ENCODE measurements at regions not wholly inside any gene's neighbourhood (a gene's known extent, or its start where the extent isn't known, plus 50 kb on each side); places are given as distances from the start of the nearest gene placed in this dataset.

DNA sequence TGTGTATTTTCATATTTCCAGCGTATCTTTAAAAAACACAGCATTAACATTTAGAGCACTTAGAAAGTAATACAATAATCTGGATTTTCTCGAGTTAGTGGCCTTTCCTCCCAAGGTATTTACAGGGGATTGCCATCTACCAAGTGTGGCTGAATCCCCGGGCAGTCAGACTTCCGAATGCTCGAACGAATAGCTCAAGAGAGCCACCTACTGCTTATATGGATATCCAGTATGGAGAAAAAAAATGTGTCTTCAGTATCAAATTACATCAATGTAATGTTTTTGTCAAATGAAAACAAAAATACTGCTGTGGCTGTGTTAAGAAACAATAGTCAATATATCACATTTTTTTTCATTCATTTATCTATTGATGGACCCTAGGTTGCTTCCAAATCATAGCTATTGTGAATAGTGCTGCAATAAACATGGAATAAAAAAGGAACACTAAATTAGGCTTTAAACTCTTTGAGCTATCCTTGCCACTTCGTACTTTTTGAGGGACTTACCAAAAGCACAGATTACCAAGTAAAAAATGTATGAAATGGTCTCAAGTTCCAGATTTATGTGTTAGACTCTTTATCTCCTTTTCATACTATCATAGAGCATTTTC is 654.5 kb upstream of the PTCHD4 start:
- Histone ChIP-seq H3K9me3 (no peaks in the 10 kb centered on the region), H3K4me1 (no peaks in the 10 kb centered on the region), H3K27me3 (no peaks in the 10 kb centered on the region), H3K36me3 (no peaks in the 10 kb centered on the region), H3K27ac (no peak overlapping the region), H3K4me3 (no peak overlapping the region)
- no peak for TF ChIP-seq POLR2A (IDR thresholded peaks at IDR 0.05)
- TF ChIP-seq, protein P1, sequence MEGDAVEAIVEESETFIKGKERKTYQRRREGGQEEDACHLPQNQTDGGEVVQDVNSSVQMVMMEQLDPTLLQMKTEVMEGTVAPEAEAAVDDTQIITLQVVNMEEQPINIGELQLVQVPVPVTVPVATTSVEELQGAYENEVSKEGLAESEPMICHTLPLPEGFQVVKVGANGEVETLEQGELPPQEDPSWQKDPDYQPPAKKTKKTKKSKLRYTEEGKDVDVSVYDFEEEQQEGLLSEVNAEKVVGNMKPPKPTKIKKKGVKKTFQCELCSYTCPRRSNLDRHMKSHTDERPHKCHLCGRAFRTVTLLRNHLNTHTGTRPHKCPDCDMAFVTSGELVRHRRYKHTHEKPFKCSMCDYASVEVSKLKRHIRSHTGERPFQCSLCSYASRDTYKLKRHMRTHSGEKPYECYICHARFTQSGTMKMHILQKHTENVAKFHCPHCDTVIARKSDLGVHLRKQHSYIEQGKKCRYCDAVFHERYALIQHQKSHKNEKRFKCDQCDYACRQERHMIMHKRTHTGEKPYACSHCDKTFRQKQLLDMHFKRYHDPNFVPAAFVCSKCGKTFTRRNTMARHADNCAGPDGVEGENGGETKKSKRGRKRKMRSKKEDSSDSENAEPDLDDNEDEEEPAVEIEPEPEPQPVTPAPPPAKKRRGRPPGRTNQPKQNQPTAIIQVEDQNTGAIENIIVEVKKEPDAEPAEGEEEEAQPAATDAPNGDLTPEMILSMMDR (IDR thresholded peaks at IDR 0.05), result peak in 2 of 3 donors; percentile 31
- no peak for TF ChIP-seq POLR2AphosphoS5 (IDR thresholded peaks at IDR 0.05)
- no peak for DNase-seq (ENCODE audit: low spot score in 2 of 2)
- intact Hi-C loops (cut with DNase I; ENCODE audit: low total_unique reads), result no loop called here

DNA sequence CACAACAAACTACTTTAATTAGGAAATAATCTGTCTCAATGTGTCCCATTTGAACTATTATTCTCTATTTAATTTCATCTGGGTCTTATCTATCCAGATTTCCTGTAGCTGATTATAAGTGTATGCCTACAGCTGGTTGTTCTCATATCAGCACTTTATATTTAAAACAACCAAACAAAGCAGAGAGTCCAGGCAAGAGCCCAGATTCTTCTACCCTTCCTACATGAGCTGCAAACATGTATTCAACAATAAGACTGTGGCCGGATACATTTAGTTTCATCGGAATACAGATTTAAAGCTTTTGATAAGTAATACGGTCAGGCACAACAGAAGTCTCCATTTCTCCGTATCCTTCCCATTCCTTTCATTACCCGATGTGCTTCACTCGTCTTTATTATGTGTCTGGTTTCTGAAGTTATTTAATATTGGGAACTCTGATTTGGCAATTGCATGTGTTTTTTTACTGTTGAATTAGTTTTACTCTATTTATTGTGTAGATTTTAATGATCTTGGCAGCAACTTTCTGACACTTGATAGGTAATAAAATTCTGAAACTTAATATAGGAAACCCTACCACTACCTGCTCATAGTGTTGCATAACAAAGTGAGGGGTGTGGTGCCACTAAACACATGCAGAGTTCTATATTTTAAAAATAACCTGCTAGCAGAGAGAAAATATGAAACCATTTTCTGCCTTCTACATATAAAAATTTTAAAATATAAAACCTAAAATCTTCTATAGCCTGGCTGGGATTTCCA is 653.5 kb upstream of the PTCHD4 start:
- intact Hi-C loops (cut with DNase I; ENCODE audit: low total_unique reads), result no loop called here
- DNase-seq (ENCODE audit: low spot score in 2 of 2), result no peak
- no peak overlapping the region for H3K27ac ChIP-seq
- no peaks in the 10 kb centered on the region for H3K9me3 ChIP-seq
- H3K4me3 ChIP-seq, result no peak overlapping the region
- no peaks in the 10 kb centered on the region for H3K27me3 ChIP-seq
- no peaks in the 10 kb centered on the region for H3K4me1 ChIP-seq
- H3K36me3 ChIP-seq, result no peaks in the 10 kb centered on the region
- no peak for TF ChIP-seq POLR2AphosphoS5 (IDR thresholded peaks at IDR 0.05)
- TF ChIP-seq, protein P1 (IDR thresholded peaks at IDR 0.05), result no peak
- TF ChIP-seq POLR2A (IDR thresholded peaks at IDR 0.05), result no peak

DNA sequence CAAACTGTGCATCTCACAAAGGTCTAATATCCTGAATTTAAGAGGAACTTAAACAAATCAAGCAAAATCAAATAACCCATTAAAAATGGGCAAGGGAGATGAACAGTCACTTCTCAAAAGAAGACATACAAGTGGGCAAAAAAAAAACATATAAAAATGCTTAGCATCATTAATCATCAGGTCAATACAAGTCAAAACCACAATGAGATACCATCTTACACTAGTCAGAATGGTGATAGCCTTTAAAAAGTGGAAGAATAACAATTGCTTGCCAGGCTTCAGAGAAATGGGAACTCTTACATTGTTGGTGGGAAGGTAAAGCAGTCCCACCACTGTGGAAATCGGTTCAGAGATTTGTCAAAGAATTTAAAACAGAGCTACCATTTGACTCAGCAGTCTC is 646.7 kb upstream of the PTCHD4 start:
- H3K27me3 ChIP-seq, result no peaks in the 10 kb centered on the region
- no peak overlapping the region for H3K27ac ChIP-seq
- no peaks in the 10 kb centered on the region for H3K36me3 ChIP-seq
- no peaks in the 10 kb centered on the region for H3K4me1 ChIP-seq
- DNase-seq (ENCODE audit: low spot score in 2 of 2), result no peak
- H3K9me3 ChIP-seq, result no peaks in the 10 kb centered on the region
- intact Hi-C loops (cut with DNase I; ENCODE audit: low total_unique reads), result no loop called here
- no peak overlapping the region for H3K4me3 ChIP-seq
- TF ChIP-seq POLR2A (IDR thresholded peaks at IDR 0.05), result no peak
- TF ChIP-seq, protein P1 (IDR thresholded peaks at IDR 0.05), result no peak

DNA sequence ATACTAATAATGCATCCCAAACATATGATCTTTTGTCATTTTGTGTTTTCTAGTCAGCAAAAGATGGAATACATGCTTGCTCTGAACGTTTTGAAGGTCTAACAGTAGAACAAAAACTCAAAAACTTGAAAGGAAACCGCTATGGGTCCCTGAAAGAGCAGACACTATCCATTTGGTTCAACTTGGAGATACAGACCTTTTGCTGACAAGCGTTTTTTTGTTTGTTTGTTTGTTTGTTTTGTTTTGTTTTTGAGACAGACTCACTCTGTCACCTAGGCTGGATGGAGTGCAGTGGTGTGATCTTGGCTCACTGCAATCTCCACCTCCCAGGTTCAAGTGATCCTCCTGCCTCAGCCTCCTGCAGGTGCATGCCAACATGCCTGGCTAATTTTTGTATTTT is 644.3 kb upstream of the PTCHD4 start:
- H3K36me3 ChIP-seq, result no peaks in the 10 kb centered on the region
- no peak overlapping the region for H3K27ac ChIP-seq
- intact Hi-C loops (cut with DNase I; ENCODE audit: low total_unique reads), result no loop called here
- no peaks in the 10 kb centered on the region for H3K4me1 ChIP-seq
- H3K9me3 ChIP-seq, result no peaks in the 10 kb centered on the region
- DNase-seq (ENCODE audit: low spot score in 2 of 2), result no peak
- no peak for TF ChIP-seq POLR2AphosphoS5 (IDR thresholded peaks at IDR 0.05)
- TF ChIP-seq, protein P1 (IDR thresholded peaks at IDR 0.05), result no peak
- no peak for TF ChIP-seq POLR2A (IDR thresholded peaks at IDR 0.05)
- no peaks in the 10 kb centered on the region for H3K27me3 ChIP-seq
- H3K4me3 ChIP-seq, result no peak overlapping the region

DNA sequence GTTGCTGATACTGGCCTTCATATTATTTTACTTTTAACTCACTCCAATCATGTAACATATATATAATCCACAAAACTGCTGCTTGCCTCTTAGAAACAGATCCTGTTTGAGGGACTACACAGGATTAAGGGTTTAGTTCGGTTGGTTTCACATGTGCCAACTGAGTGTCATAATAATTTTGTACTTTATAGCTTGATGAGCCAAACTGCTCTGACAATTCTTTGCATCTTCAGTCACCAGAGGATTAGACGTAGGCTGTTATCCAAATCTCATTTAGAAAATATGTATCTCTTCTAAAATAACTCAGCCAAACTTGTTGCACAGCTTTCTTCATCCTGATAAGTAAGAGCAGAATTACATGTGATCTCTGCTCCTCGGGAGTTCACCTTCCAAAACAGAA is 643.6 kb upstream of the PTCHD4 start:
- no peaks in the 10 kb centered on the region for H3K9me3 ChIP-seq
- no peaks in the 10 kb centered on the region for H3K4me1 ChIP-seq
- no peak for DNase-seq (ENCODE audit: low spot score in 2 of 2)
- intact Hi-C loops (cut with DNase I; ENCODE audit: low total_unique reads), result no loop called here
- TF ChIP-seq POLR2AphosphoS5 (IDR thresholded peaks at IDR 0.05) (no peak), POLR2A (IDR thresholded peaks at IDR 0.05) (no peak)
- TF ChIP-seq, protein P1 (IDR thresholded peaks at IDR 0.05), result no peak
- H3K27me3 ChIP-seq, result no peaks in the 10 kb centered on the region
- no peak overlapping the region for H3K4me3 ChIP-seq
- no peaks in the 10 kb centered on the region for H3K36me3 ChIP-seq
- H3K27ac ChIP-seq, result no peak overlapping the region
